ENCODE measurements at regions not wholly inside any gene's neighbourhood (a gene's known extent, or its start where the extent isn't known, plus 50 kb on each side); places are given as distances from the start of the nearest gene placed in this dataset.

- H3K36me3 ChIP-seq: no peaks in the 10 kb centered on the region
- no peak for TF ChIP-seq CTCF (IDR thresholded peaks at IDR 0.05)
- no peak overlapping the region for H3K4me3 ChIP-seq (ENCODE audit: low read depth in 1 of 2, low read length in 1 of 2)
- no peaks in the 10 kb centered on the region for H3K9me3 ChIP-seq
- no peaks in the 10 kb centered on the region for H3K4me1 ChIP-seq (ENCODE audit: control insufficient read depth in 1 of 2, insufficient read depth in 1 of 2, low read depth in 1 of 2, low read length in 1 of 2)
- H3K27me3 ChIP-seq: no peaks in the 10 kb centered on the region
- no peak overlapping the region for H3K27ac ChIP-seq
Observed at GRCh38 chr10:47222461-47222860, 77.5 kb upstream of the GDF10 start.

GRCh38 chr10:47223236-47223635 is 76.8 kb upstream of the GDF10 start:
- no peak overlapping the region for H3K4me3 ChIP-seq (ENCODE audit: low read depth in 1 of 2, low read length in 1 of 2)
- no peaks in the 10 kb centered on the region for H3K9me3 ChIP-seq
- no peak for TF ChIP-seq CTCF (IDR thresholded peaks at IDR 0.05)
- H3K36me3 ChIP-seq: no peaks in the 10 kb centered on the region
- no peaks in the 10 kb centered on the region for H3K27me3 ChIP-seq
- H3K27ac ChIP-seq: no peak overlapping the region
- H3K4me1 ChIP-seq (ENCODE audit: control insufficient read depth in 1 of 2, insufficient read depth in 1 of 2, low read depth in 1 of 2, low read length in 1 of 2): no peaks in the 10 kb centered on the region

GRCh38 chr10:47224546-47225218 is 75.3 kb upstream of the GDF10 start:
- Histone ChIP-seq H3K27ac (no peak overlapping the region), H3K9me3 (no peaks in the 10 kb centered on the region), H3K36me3 (no peaks in the 10 kb centered on the region), H3K4me3 (ENCODE audit: low read depth in 1 of 2, low read length in 1 of 2) (no peak overlapping the region), H3K27me3 (no peaks in the 10 kb centered on the region), H3K4me1 (ENCODE audit: control insufficient read depth in 1 of 2, insufficient read depth in 1 of 2, low read depth in 1 of 2, low read length in 1 of 2) (no peaks in the 10 kb centered on the region)
- TF ChIP-seq CTCF (IDR thresholded peaks at IDR 0.05): no peak

- H3K36me3 ChIP-seq: no peaks in the 10 kb centered on the region
- no peak overlapping the region for H3K4me3 ChIP-seq (ENCODE audit: low read depth in 1 of 2, low read length in 1 of 2)
- TF ChIP-seq CTCF (IDR thresholded peaks at IDR 0.05): no peak
- H3K27me3 ChIP-seq: no peaks in the 10 kb centered on the region
- no peaks in the 10 kb centered on the region for H3K4me1 ChIP-seq (ENCODE audit: control insufficient read depth in 1 of 2, insufficient read depth in 1 of 2, low read depth in 1 of 2, low read length in 1 of 2)
- H3K9me3 ChIP-seq: no peaks in the 10 kb centered on the region
- no peak overlapping the region for H3K27ac ChIP-seq
Observed at GRCh38 chr10:47225219-47225927, 74.6 kb upstream of the GDF10 start.

GRCh38 chr10:47225928-47226645 is 73.9 kb upstream of the GDF10 start:
- H3K27ac ChIP-seq: no peak overlapping the region

More at GRCh38 chr10:47225928-47226645, 73.9 kb upstream of the GDF10 start:
- H3K4me1 ChIP-seq (ENCODE audit: control insufficient read depth in 1 of 2, insufficient read depth in 1 of 2, low read depth in 1 of 2, low read length in 1 of 2): no peaks in the 10 kb centered on the region
- no peaks in the 10 kb centered on the region for H3K27me3 ChIP-seq
- H3K36me3 ChIP-seq: no peaks in the 10 kb centered on the region
- TF ChIP-seq CTCF (IDR thresholded peaks at IDR 0.05): no peak
- H3K4me3 ChIP-seq (ENCODE audit: low read depth in 1 of 2, low read length in 1 of 2): no peak overlapping the region
- H3K9me3 ChIP-seq: no peaks in the 10 kb centered on the region
